OCI-LY7 (cell line): ENCODE measurements at regions not wholly inside any gene's neighbourhood (a gene's known extent, or its start where the extent isn't known, plus 50 kb on each side); places are given as distances from the start of the nearest gene placed in this dataset.

ENCODE experiments used
- EZH2phosphoT487 ChIP-seq: fragments of 200-600 bp; sonication (generic); IDR thresholded peaks from 2 replicates; pipeline ENCODE4 v1.6.1; 2018; ENCODE audit warnings: low read depth, borderline replicate concordance, mild to moderate bottlenecking, mixed run types, antibody characterized with exemption, low read length, moderate library complexity, mixed read lengths
- TF ChIP-seq, protein P1 (sequence below): fragments of 200-600 bp; sonication (generic); conservative IDR thresholded peaks from 2 replicates; pipeline ENCODE4 v1.5.1; 2014; ENCODE audit warnings: mild to moderate bottlenecking, antibody characterized with exemption, low read length, moderate library complexity, mixed read lengths

GRCh38 chr11:87942786-87943185, 232.5 kb downstream of the RAB38 start:
- TF ChIP-seq, protein P1, sequence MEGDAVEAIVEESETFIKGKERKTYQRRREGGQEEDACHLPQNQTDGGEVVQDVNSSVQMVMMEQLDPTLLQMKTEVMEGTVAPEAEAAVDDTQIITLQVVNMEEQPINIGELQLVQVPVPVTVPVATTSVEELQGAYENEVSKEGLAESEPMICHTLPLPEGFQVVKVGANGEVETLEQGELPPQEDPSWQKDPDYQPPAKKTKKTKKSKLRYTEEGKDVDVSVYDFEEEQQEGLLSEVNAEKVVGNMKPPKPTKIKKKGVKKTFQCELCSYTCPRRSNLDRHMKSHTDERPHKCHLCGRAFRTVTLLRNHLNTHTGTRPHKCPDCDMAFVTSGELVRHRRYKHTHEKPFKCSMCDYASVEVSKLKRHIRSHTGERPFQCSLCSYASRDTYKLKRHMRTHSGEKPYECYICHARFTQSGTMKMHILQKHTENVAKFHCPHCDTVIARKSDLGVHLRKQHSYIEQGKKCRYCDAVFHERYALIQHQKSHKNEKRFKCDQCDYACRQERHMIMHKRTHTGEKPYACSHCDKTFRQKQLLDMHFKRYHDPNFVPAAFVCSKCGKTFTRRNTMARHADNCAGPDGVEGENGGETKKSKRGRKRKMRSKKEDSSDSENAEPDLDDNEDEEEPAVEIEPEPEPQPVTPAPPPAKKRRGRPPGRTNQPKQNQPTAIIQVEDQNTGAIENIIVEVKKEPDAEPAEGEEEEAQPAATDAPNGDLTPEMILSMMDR: no peak
- no peak for TF ChIP-seq EZH2phosphoT487
